ENCODE measurements at regions not wholly inside any gene's neighbourhood (a gene's known extent, or its start where the extent isn't known, plus 50 kb on each side); places are given as distances from the start of the nearest gene placed in this dataset.
"Not testable (repeated sequence)": the region's sequence is repeated elsewhere in the genome, so short reads cannot be mapped to it uniquely, and the experiment has no call there.

- no peak for DNase-seq
Observed at GRCh38 chr10:121690152-121690848, 92.1 kb upstream of the FGFR2 start.

GRCh38 chr10:121687095-121687813, 89.0 kb upstream of the FGFR2 start:
- no peak for DNase-seq

GRCh38 chr10:121684276-121684675, 86.0 kb upstream of the FGFR2 start:
- peak; percentile 51 for DNase-seq

GRCh38 chr10:121683816-121684215, 85.6 kb upstream of the FGFR2 start:
- no peak for DNase-seq

GRCh38 chr10:121683366-121683765, 85.1 kb upstream of the FGFR2 start:
- no peak for DNase-seq

- DNase-seq = no peak
Observed at GRCh38 chr10:121681997-121682687, 83.9 kb upstream of the FGFR2 start.

GRCh38 chr10:121680879-121681655, 82.8 kb upstream of the FGFR2 start:
- peak; percentile 15 for DNase-seq

- no peak for DNase-seq
Observed at GRCh38 chr10:121679916-121680315, 81.7 kb upstream of the FGFR2 start.

GRCh38 chr10:121678631-121679174, 80.5 kb upstream of the FGFR2 start:
- no peak for DNase-seq

- DNase-seq = no peak
Observed at GRCh38 chr10:121677880-121678279, 79.6 kb upstream of the FGFR2 start.

- DNase-seq = no peak
Observed at GRCh38 chr10:121675344-121675743, 77.1 kb upstream of the FGFR2 start.

GRCh38 chr10:121674885-121675284, 76.6 kb upstream of the FGFR2 start:
- no peak for DNase-seq

- DNase-seq = no peak
Observed at GRCh38 chr10:121672733-121673132, 74.5 kb upstream of the FGFR2 start.

- not testable (repeated sequence) for DNase-seq
Observed at GRCh38 chr10:121669840-121670239, 71.6 kb upstream of the FGFR2 start.

- DNase-seq = peak; percentile 36
Observed at GRCh38 chr10:121669028-121669374, 70.8 kb upstream of the FGFR2 start.

- DNase-seq = peak; percentile 36
Observed at GRCh38 chr10:121668314-121669027, 70.2 kb upstream of the FGFR2 start.

GRCh38 chr10:121667948-121668313, 69.7 kb upstream of the FGFR2 start:
- DNase-seq = peak; percentile 33

GRCh38 chr10:121665809-121666208, 67.6 kb upstream of the FGFR2 start:
- DNase-seq = no peak

- DNase-seq = no peak
Observed at GRCh38 chr10:121664671-121665070, 66.4 kb upstream of the FGFR2 start.

- no peak for DNase-seq
Observed at GRCh38 chr10:121662945-121663917, 65.0 kb upstream of the FGFR2 start.

- DNase-seq = no peak
Observed at GRCh38 chr10:121662531-121662930, 64.3 kb upstream of the FGFR2 start.

Measured in fibroblast of upper back skin (primary cell).